IMR-90 (cell line): ENCODE measurements at regions not wholly inside any gene's neighbourhood (a gene's known extent, or its start where the extent isn't known, plus 50 kb on each side); places are given as distances from the start of the nearest gene placed in this dataset.

Experiments used
- ATAC-seq: fragments of 200-7000 bp; cut with Tn5 transposase; 2 replicates; pipeline ENCODE4 v1.9.1; 2020; ENCODE audit warnings: low read depth, mild to moderate bottlenecking, moderate library complexity
- BruUV-seq: library from RNA; stranded (reverse); fragments of 400-500 nt; replicated peaks from 2 replicates; lab custom pipeline; 2021; lab: Mats Ljungman, UMichigan
- CTCF ChIA-PET: fragments of 300-600 bp; formaldehyde crosslinking; extraction: SDS; loops from one replicate; lab custom pipeline; 2021; ENCODE audit warnings: antibody characterized with exemption; lab: Yijun Ruan, JAX
- POLR2A ChIA-PET: fragments of 300-600 bp; sonication (Branson Sonifier 250); formaldehyde crosslinking; loops from one replicate; lab custom pipeline; 2022; ENCODE audit warnings: antibody characterized with exemption; ENCODE audit not compliant: unreplicated experiment; lab: Charles Lee
- DNase-seq: peaks from one replicate; pipeline ENCODE4 v3.0.0; 2013
- H2AFZ ChIP-seq: replicated peaks from 2 replicates; pipeline ENCODE3; 2013; ENCODE audit warnings: low read length, mild to moderate bottlenecking; ENCODE audit not compliant: poor library complexity
- H2AK5ac ChIP-seq: 2 replicates; pipeline ENCODE4 v1.6.1; 2013; ENCODE audit warnings: low read depth, low read length, inconsistent platforms
- H2AK9ac ChIP-seq: replicated peaks from 2 replicates; pipeline ENCODE3; 2013; ENCODE audit warnings: mild to moderate bottlenecking, low read depth, low read length, moderate library complexity; ENCODE audit not compliant: poor library complexity
- H2BK120ac ChIP-seq: 2 replicates; pipeline ENCODE4 v1.6.1; 2013; ENCODE audit warnings: low read depth, low read length, inconsistent platforms
- H2BK15ac ChIP-seq: 3 replicates; pipeline ENCODE4 v1.6.1; 2013; ENCODE audit warnings: low read depth, low read length, inconsistent platforms
- H2BK20ac ChIP-seq: 2 replicates; pipeline ENCODE4 v1.6.1; 2013; ENCODE audit warnings: low read depth, mild to moderate bottlenecking, inconsistent platforms, low read length, moderate library complexity
- H2BK5ac ChIP-seq: 2 replicates; pipeline ENCODE4 v1.6.1; 2013; ENCODE audit warnings: mild to moderate bottlenecking, low read depth, low read length, inconsistent platforms; ENCODE audit not compliant: poor library complexity, severe bottlenecking
- H3K14ac ChIP-seq: replicated peaks from 2 replicates; pipeline ENCODE4 v1.6.1; 2013; ENCODE audit warnings: low read depth, low read length, inconsistent platforms
- H3K18ac ChIP-seq: 2 replicates; pipeline ENCODE4 v1.6.1; 2013; ENCODE audit warnings: low read depth, low read length, control low read depth
- H3K23ac ChIP-seq: 2 replicates; pipeline ENCODE4 v1.6.1; 2013; ENCODE audit warnings: low read depth, low read length, inconsistent platforms
- H3K27ac ChIP-seq: 2 replicates; pipeline ENCODE4 v1.5.1; 2013; ENCODE audit warnings: mild to moderate bottlenecking, control low read depth, low read length; ENCODE audit not compliant: insufficient read depth
- H3K27me3 ChIP-seq: 2 replicates; pipeline ENCODE4 v1.6.1; 2013; ENCODE audit warnings: low read length; ENCODE audit not compliant: control insufficient read depth, insufficient read depth
- H3K36me3 ChIP-seq: 2 replicates; pipeline ENCODE4 v1.6.1; 2013; ENCODE audit warnings: low read length, mixed read lengths; ENCODE audit not compliant: control insufficient read depth, insufficient read depth
- H3K4ac ChIP-seq: 2 replicates; pipeline ENCODE4 v1.6.1; 2013; ENCODE audit warnings: low read depth, low read length, inconsistent platforms
- H3K4me1 ChIP-seq: 2 replicates; pipeline ENCODE4 v1.6.1; 2013; ENCODE audit warnings: low read length, mixed read lengths; ENCODE audit not compliant: control insufficient read depth, insufficient read depth
- H3K4me2 ChIP-seq: 2 replicates; pipeline ENCODE4 v1.6.1; 2013; ENCODE audit warnings: low read depth, mild to moderate bottlenecking, control low read depth, low read length, moderate library complexity
- H3K4me3 ChIP-seq: 2 replicates; pipeline ENCODE4 v1.5.1; 2013; ENCODE audit warnings: low read depth, mild to moderate bottlenecking, control low read depth, low read length, moderate library complexity; ENCODE audit not compliant: insufficient read depth
- H3K56ac ChIP-seq: 2 replicates; pipeline ENCODE4 v1.6.1; 2013; ENCODE audit warnings: low read length, inconsistent platforms; ENCODE audit not compliant: insufficient read depth; ENCODE audit errors: extremely low read depth
- H3K79me1 ChIP-seq, 2 experiments: 2 replicates each; pipeline ENCODE4 v1.6.1; 2013; ENCODE audit warnings: low read length in 2 of 2, inconsistent platforms in 1 of 2, low read depth in 1 of 2
- H3K9ac ChIP-seq: 2 replicates; pipeline ENCODE4 v1.6.1; 2013; ENCODE audit warnings: low read depth, low read length, control low read depth
- H3K9me1 ChIP-seq: 2 replicates; pipeline ENCODE4 v1.6.1; 2013; ENCODE audit warnings: low read length, inconsistent platforms; ENCODE audit not compliant: insufficient read depth
- H3K9me3 ChIP-seq: 2 replicates; pipeline ENCODE4 v1.6.1; 2013; ENCODE audit warnings: low read length; ENCODE audit not compliant: control insufficient read depth, insufficient read depth
- H4K20me1 ChIP-seq: 2 replicates; pipeline ENCODE4 v1.6.1; 2013; ENCODE audit warnings: low read length, inconsistent platforms; ENCODE audit not compliant: insufficient read depth
- H4K5ac ChIP-seq: 2 replicates; pipeline ENCODE4 v1.6.1; 2013; ENCODE audit warnings: mild to moderate bottlenecking, low read depth, low read length, control low read depth
- H4K8ac ChIP-seq, 2 experiments: 2 replicates each; pipeline ENCODE4 v1.6.1; 2013; ENCODE audit warnings: low read depth in 2 of 2, low read length in 2 of 2, control low read depth in 1 of 2, inconsistent platforms in 1 of 2
- H4K91ac ChIP-seq: 2 replicates; pipeline ENCODE4 v1.6.1; 2013; ENCODE audit warnings: low read depth, low read length, inconsistent platforms; ENCODE audit not compliant: insufficient read depth
- CEBPB ChIP-seq: IDR thresholded peaks from 2 replicates; pipeline ENCODE4 v1.6.1; 2012; ENCODE audit warnings: low read depth, low read length, improper control_type of control experiment
- ELK1 ChIP-seq: fragments of 150-350 bp; IDR thresholded peaks from 2 replicates; pipeline ENCODE4 v1.6.1; 2016; ENCODE audit warnings: low read depth, mild to moderate bottlenecking, low read length, moderate library complexity, borderline replicate concordance
- FOS ChIP-seq: fragments of 150-350 bp; IDR thresholded peaks from 2 replicates; pipeline ENCODE4 v1.6.1; 2016; ENCODE audit warnings: low read depth, low read length
- MAFK ChIP-seq: IDR thresholded peaks from 2 replicates; pipeline ENCODE4 v1.6.1; 2012; ENCODE audit warnings: low read depth, low read length, improper control_type of control experiment
- RAD21 ChIP-seq: IDR thresholded peaks from 2 replicates; pipeline ENCODE4 v1.6.1; 2012; ENCODE audit warnings: low read length, improper control_type of control experiment
- RCOR1 ChIP-seq: IDR thresholded peaks from 2 replicates; pipeline ENCODE4 v1.6.1; 2012; ENCODE audit warnings: mild to moderate bottlenecking, low read length, improper control_type of control experiment; ENCODE audit not compliant: insufficient replicate concordance
- RFX5 ChIP-seq: IDR thresholded peaks from 2 replicates; pipeline ENCODE4 v1.8.0; 2012; ENCODE audit warnings: low read depth, mild to moderate bottlenecking, low read length, moderate library complexity
- SMC3 ChIP-seq: fragments of 150-350 bp; IDR thresholded peaks from 2 replicates; pipeline ENCODE4 v1.6.1; 2016; ENCODE audit warnings: low read depth, mild to moderate bottlenecking, antibody characterized with exemption, low read length, moderate library complexity
- USF2 ChIP-seq: fragments of 150-350 bp; IDR thresholded peaks from 2 replicates; pipeline ENCODE4 v1.6.1; 2017; ENCODE audit warnings: mild to moderate bottlenecking, antibody characterized with exemption, low read length, low read depth
- WGBS, 2 experiments: methylation state at CpG; one replicate each; pipeline versions ENCODE4 v1.1.5 to v1.1.7; 2013; ENCODE audit warnings: missing lambda C conversion rate in 2 of 2; ENCODE audit not compliant: insufficient read length in 1 of 2; ENCODE audit errors: extremely low coverage in 2 of 2; 5-methylcytosine and 5-hydroxymethylcytosine counted together
- dilution Hi-C: fragments of 300-500 bp; cut with HindIII; formaldehyde crosslinking; loops from one replicate; pipeline ENCODE4 v1.14.3; 2018; ENCODE audit warnings: low sequenced_read_pairs; ENCODE audit not compliant: unreplicated experiment
- in situ Hi-C: fragments of 300-500 bp; cut with MboI; formaldehyde crosslinking; loops from 3 replicates; pipeline ENCODE4 v1.14.3; 2019; ENCODE audit warnings: low sequenced_read_pairs, inconsistent platforms, mixed read lengths
- intact Hi-C: fragments of 100-400 bp; cut with micrococcal nuclease; formaldehyde crosslinking; loops from 2 replicates; pipeline ENCODE4 v1.10.0; 2022

- WGBS, 2 experiments: no CpG with 5 or more reads among the region's 1 CpG
- Histone ChIP-seq H2BK5ac (no peak overlapping the region), H4K20me1 (no peaks in the 10 kb centered on the region), H4K91ac (no peak overlapping the region), H3K9me3 (peaks cover 2% of the 10 kb centered on the region; the same call in 1 of the 2 replicates), H3K27me3 (no peaks in the 10 kb centered on the region), H3K56ac (no peak overlapping the region), H2BK15ac (no peak overlapping the region), H3K4me2 (no peak overlapping the region), H2AK5ac (no peak overlapping the region), H4K8ac (no peak overlapping the region), H2AFZ (no peak overlapping the region), H3K36me3 (no peaks in the 10 kb centered on the region), H3K9ac (no peak overlapping the region), H3K14ac (no peak overlapping the region), H2AK9ac (no peak overlapping the region), H3K79me1 (no peaks in the 10 kb centered on the region), H3K4ac (no peak overlapping the region), H2BK20ac (no peak overlapping the region), H3K4me3 (no peak overlapping the region), H3K27ac (no peak overlapping the region), H4K5ac (no peak overlapping the region), H3K4me1 (no peaks in the 10 kb centered on the region), H3K9me1 (no peaks in the 10 kb centered on the region), H2BK120ac (no peak overlapping the region), H3K18ac (no peak overlapping the region), H3K23ac (no peak overlapping the region)
- dilution Hi-C loops (no loop called here), intact Hi-C loops (no loop called here), in situ Hi-C loops (no loop called here)
- ATAC-seq: no peak
- POLR2A ChIA-PET: no interaction called here
- TF ChIP-seq RCOR1 (no peak), SMC3 (no peak), MAFK (no peak), FOS (no peak), RFX5 (no peak), CEBPB (no peak), RAD21 (no peak), ELK1 (no peak), USF2 (no peak)
- no peak for DNase-seq
- CTCF ChIA-PET: no interaction called here
- no TSS peak for BruUV-seq
Observed at GRCh38 chr4:104559502-104559901, 64.8 kb upstream of the CXXC4 start.
